ENCODE measurements at regions not wholly inside any gene's neighbourhood (a gene's known extent, or its start where the extent isn't known, plus 50 kb on each side); places are given as distances from the start of the nearest gene placed in this dataset.
A peak's percentile ranks its signal among the peaks of the same experiment; 100 is the strongest.
"Not testable (repeated sequence)": the region's sequence is repeated elsewhere in the genome, so short reads cannot be mapped to it uniquely, and the experiment has no call there.

DNA sequence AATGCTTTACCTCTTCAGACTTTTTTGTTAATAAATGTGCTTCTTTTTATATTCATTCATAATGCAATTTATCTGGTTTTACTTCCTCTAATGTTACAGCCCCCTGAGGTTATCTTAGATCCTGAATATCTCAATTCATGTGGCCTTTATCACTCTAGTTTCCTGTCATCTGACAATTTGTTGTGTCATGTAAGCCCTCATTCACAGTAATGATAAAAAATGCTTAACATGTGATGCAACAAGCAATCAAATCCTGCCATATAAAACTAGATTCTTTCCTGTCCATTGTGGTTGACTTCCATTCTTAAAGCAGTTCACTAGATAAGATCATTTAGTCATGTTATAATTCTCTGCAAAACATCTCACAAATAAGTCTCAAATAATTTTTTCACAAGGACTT is 991.2 kb upstream of the ACO1 start:
- Histone ChIP-seq H3K27me3 (ENCODE audit: control insufficient read depth, insufficient read depth, low read length) (no peaks in the 10 kb centered on the region), H3K4me3 (ENCODE audit: low read depth, low read length) (no peak overlapping the region), H3K36me3 (ENCODE audit: control insufficient read depth, insufficient read depth, low read length) (no peaks in the 10 kb centered on the region)
- no peak for DNase-seq (ENCODE audit: low read depth)
- TF ChIP-seq, protein P1, sequence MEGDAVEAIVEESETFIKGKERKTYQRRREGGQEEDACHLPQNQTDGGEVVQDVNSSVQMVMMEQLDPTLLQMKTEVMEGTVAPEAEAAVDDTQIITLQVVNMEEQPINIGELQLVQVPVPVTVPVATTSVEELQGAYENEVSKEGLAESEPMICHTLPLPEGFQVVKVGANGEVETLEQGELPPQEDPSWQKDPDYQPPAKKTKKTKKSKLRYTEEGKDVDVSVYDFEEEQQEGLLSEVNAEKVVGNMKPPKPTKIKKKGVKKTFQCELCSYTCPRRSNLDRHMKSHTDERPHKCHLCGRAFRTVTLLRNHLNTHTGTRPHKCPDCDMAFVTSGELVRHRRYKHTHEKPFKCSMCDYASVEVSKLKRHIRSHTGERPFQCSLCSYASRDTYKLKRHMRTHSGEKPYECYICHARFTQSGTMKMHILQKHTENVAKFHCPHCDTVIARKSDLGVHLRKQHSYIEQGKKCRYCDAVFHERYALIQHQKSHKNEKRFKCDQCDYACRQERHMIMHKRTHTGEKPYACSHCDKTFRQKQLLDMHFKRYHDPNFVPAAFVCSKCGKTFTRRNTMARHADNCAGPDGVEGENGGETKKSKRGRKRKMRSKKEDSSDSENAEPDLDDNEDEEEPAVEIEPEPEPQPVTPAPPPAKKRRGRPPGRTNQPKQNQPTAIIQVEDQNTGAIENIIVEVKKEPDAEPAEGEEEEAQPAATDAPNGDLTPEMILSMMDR (IDR thresholded peaks at IDR 0.05; ENCODE audit: insufficient read depth, low read length, poor library complexity, severe bottlenecking): no peak

DNA sequence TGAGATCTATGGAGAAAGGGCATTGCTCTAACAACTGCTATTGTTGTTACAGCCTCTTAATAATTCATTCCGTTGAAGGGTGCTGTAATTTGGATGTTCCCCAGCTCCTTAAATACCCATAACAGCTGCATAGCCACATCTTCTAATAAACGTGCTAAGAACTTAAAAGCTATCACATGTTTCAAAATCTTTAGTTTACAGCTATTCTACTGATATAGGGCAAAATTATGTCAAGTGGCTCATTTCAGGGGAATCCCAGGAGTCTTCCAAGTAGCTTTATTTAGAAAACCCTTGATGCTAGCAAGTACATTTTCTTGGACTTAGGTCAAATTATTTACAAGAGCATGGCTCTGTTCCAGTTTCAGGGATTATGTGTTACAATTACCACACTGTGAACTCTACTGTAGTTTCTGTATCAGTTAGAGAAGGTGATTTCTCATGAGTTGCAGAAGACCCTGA is 990.4 kb upstream of the ACO1 start:
- H3K4me3 ChIP-seq (ENCODE audit: low read depth, low read length): no peak overlapping the region
- DNase-seq (ENCODE audit: low read depth): no peak
- TF ChIP-seq, protein P1 (IDR thresholded peaks at IDR 0.05; ENCODE audit: insufficient read depth, low read length, poor library complexity, severe bottlenecking): no peak
- no peaks in the 10 kb centered on the region for H3K36me3 ChIP-seq (ENCODE audit: control insufficient read depth, insufficient read depth, low read length)
- H3K27me3 ChIP-seq (ENCODE audit: control insufficient read depth, insufficient read depth, low read length): no peaks in the 10 kb centered on the region

DNA sequence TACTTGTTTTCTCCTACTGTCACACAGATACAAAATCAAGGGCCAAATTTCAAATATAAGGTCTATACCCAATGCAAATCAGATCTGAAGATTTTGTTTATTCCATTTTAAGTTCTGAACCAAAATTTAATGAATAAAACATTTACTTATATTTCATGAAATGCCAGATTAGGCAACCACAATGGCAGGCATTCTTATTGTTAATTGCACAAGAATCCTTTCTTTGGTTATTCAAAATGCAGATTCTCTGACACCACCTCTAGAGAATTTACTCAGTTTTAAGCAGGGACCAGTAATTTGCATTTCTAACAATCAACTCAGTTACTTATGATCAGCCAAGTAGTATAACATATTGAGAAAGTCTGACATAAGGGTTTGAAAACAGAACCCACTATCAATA is 972.4 kb upstream of the ACO1 start:
- H3K36me3 ChIP-seq (ENCODE audit: control insufficient read depth, insufficient read depth, low read length): no peaks in the 10 kb centered on the region
- H3K4me3 ChIP-seq (ENCODE audit: low read depth, low read length): no peak overlapping the region
- no peak for DNase-seq (ENCODE audit: low read depth)
- TF ChIP-seq, protein P1 (IDR thresholded peaks at IDR 0.05; ENCODE audit: insufficient read depth, low read length, poor library complexity, severe bottlenecking): no peak
- H3K27me3 ChIP-seq (ENCODE audit: control insufficient read depth, insufficient read depth, low read length): no peaks in the 10 kb centered on the region

DNA sequence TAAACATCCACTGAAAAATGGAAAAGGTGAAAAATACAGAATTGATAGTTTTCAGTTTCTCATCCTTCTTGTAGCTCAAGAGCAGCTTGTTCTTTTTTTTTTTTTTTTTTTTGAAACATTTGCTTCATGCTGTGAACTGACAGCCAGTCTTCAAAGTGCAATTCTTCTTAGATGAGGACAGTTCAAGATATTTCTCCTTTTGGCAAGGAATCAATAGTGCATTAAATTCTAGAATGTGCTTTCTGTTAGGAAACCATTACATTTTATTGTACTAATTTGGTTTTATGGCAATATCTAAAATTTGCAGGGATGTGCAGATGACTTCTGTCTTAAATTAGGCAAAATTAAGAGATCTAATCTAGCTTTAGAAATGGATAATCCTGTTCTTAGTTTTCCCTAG is 969.3 kb upstream of the ACO1 start:
- Histone ChIP-seq H3K27me3 (ENCODE audit: control insufficient read depth, insufficient read depth, low read length) (no peaks in the 10 kb centered on the region), H3K4me3 (ENCODE audit: low read depth, low read length) (no peak overlapping the region), H3K36me3 (ENCODE audit: control insufficient read depth, insufficient read depth, low read length) (no peaks in the 10 kb centered on the region)
- no peak for DNase-seq (ENCODE audit: low read depth)
- TF ChIP-seq, protein P1 (IDR thresholded peaks at IDR 0.05; ENCODE audit: insufficient read depth, low read length, poor library complexity, severe bottlenecking): no peak

DNA sequence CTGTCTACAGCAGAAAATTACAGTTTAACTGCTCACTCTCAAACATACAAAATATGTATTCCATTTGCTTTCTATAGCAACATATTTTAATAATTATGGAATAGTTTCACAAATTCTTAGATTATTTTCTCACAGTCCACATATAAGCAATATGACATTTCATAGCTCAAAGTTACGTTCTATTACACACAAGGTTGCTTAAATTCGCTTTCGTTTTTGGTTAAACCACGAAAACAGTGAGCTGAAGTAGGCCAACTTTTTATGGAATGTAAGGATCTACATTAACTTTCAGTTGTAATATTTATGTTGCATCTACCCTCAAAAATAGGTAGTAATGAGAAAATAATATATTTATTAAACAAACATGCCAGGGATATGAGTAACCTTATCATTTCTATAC is 966.0 kb upstream of the ACO1 start:
- TF ChIP-seq, protein P1 (IDR thresholded peaks at IDR 0.05; ENCODE audit: insufficient read depth, low read length, poor library complexity, severe bottlenecking): no peak
- no peak for DNase-seq (ENCODE audit: low read depth)
- H3K27me3 ChIP-seq (ENCODE audit: control insufficient read depth, insufficient read depth, low read length): no peaks in the 10 kb centered on the region
- H3K4me3 ChIP-seq (ENCODE audit: low read depth, low read length): no peak overlapping the region
- no peaks in the 10 kb centered on the region for H3K36me3 ChIP-seq (ENCODE audit: control insufficient read depth, insufficient read depth, low read length)

DNA sequence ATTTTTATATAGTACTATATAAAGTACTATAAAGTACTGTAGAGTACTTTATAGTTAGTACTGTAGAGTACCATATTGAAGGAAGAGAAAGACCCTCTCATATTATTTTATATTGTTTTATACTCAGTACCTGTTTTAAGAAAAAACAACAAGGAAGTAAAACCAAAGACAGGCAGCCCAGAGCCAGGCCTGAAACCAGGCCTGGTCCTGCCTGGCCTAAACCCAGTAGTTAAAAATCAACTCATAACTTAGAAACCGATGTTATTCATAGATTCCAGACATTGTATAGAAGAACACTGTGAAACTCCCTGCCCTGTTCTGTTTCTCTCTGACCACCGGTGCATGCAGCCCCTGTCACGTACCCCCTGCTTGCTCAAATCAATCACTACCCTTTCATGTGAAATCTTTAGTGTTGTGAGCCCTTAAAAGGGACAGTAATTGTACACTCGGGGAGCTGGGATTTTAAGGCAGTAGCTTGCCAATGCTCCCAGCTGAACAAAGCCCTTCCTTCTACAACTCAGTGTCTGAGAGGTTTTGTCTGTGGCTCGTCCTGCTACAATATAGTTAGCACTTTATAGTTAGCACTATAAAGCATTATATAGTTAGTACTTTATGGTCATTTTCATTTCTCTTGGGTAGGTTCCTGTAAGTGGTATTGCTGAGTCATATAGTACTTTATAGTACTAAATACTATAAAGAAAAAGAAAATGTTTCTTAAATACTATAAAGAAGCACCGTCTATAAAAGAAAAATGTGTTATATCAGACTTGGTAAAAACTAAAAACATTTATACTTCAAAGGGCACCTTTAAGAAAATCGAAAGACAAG is 940.6 kb upstream of the ACO1 start:
- not testable (repeated sequence) for H3K27me3 ChIP-seq (ENCODE audit: control insufficient read depth, insufficient read depth, low read length); H3K36me3 ChIP-seq (ENCODE audit: control insufficient read depth, insufficient read depth, low read length); H3K4me3 ChIP-seq (ENCODE audit: low read depth, low read length)
- peak; percentile 16 for DNase-seq (ENCODE audit: low read depth)

All from kidney epithelial cell (primary cell).